ENCODE measurements at regions not wholly inside any gene's neighbourhood (a gene's known extent, or its start where the extent isn't known, plus 50 kb on each side); places are given as distances from the start of the nearest gene placed in this dataset.

- Histone ChIP-seq H3K27me3 (ENCODE audit: control insufficient read depth, insufficient read depth, low read length) (no peaks in the 10 kb centered on the region), H3K36me3 (ENCODE audit: control insufficient read depth, insufficient read depth, low read length) (no peaks in the 10 kb centered on the region), H3K4me3 (ENCODE audit: low read depth, low read length) (no peak overlapping the region)
- ChIA-PET CTCF (no interaction called here), POLR2A (no interaction called here)
- TF ChIP-seq CTCF (IDR thresholded peaks at IDR 0.05; ENCODE audit: insufficient read depth, low read depth, low read length) = no peak
- no peak for DNase-seq (ENCODE audit: low read depth)
These were observed 496.9 kb downstream of the TCERG1L start for GRCh38 chr10:130814610-130815009.

GRCh38 chr10:130816116-130816901, 495.2 kb downstream of the TCERG1L start:
- TF ChIP-seq CTCF (IDR thresholded peaks at IDR 0.05; ENCODE audit: insufficient read depth, low read depth, low read length) = no peak
- ChIA-PET POLR2A (no interaction called here), CTCF (no interaction called here)
- DNase-seq (ENCODE audit: low read depth) = no peak
- Histone ChIP-seq H3K27me3 (ENCODE audit: control insufficient read depth, insufficient read depth, low read length) (no peaks in the 10 kb centered on the region), H3K36me3 (ENCODE audit: control insufficient read depth, insufficient read depth, low read length) (no peaks in the 10 kb centered on the region), H3K4me3 (ENCODE audit: low read depth, low read length) (no peak overlapping the region)

GRCh38 chr10:130817046-130817624, 494.4 kb downstream of the TCERG1L start:
- no peak for DNase-seq (ENCODE audit: low read depth)
- Histone ChIP-seq H3K27me3 (ENCODE audit: control insufficient read depth, insufficient read depth, low read length) (no peaks in the 10 kb centered on the region), H3K36me3 (ENCODE audit: control insufficient read depth, insufficient read depth, low read length) (no peaks in the 10 kb centered on the region), H3K4me3 (ENCODE audit: low read depth, low read length) (no peak overlapping the region)
- ChIA-PET POLR2A (no interaction called here), CTCF (no interaction called here)
- TF ChIP-seq CTCF (IDR thresholded peaks at IDR 0.05; ENCODE audit: insufficient read depth, low read depth, low read length) = no peak

GRCh38 chr10:130817674-130818073, 493.8 kb downstream of the TCERG1L start:
- ChIA-PET CTCF (no interaction called here), POLR2A (no interaction called here)
- no peaks in the 10 kb centered on the region for H3K27me3 ChIP-seq (ENCODE audit: control insufficient read depth, insufficient read depth, low read length)
- no peak for TF ChIP-seq CTCF (IDR thresholded peaks at IDR 0.05; ENCODE audit: insufficient read depth, low read depth, low read length)
- no peak overlapping the region for H3K4me3 ChIP-seq (ENCODE audit: low read depth, low read length)
- no peak for DNase-seq (ENCODE audit: low read depth)
- H3K36me3 ChIP-seq (ENCODE audit: control insufficient read depth, insufficient read depth, low read length) = no peaks in the 10 kb centered on the region

GRCh38 chr10:130820880-130821482, 490.5 kb downstream of the TCERG1L start:
- Histone ChIP-seq H3K36me3 (ENCODE audit: control insufficient read depth, insufficient read depth, low read length) (no peaks in the 10 kb centered on the region), H3K4me3 (ENCODE audit: low read depth, low read length) (no peak overlapping the region), H3K27me3 (ENCODE audit: control insufficient read depth, insufficient read depth, low read length) (no peaks in the 10 kb centered on the region)
- POLR2A ChIA-PET = no interaction called here
- CTCF ChIA-PET = no interaction called here
- DNase-seq (ENCODE audit: low read depth) = no peak
- TF ChIP-seq CTCF (IDR thresholded peaks at IDR 0.05; ENCODE audit: insufficient read depth, low read depth, low read length) = no peak

Data from BJ (cell line).